ENCODE measurements at regions not wholly inside any gene's neighbourhood (a gene's known extent, or its start where the extent isn't known, plus 50 kb on each side); places are given as distances from the start of the nearest gene placed in this dataset.
"Not testable (repeated sequence)": the region's sequence is repeated elsewhere in the genome, so short reads cannot be mapped to it uniquely, and the experiment has no call there.

- H3K27ac ChIP-seq = no peak overlapping the region
- CTCF ChIA-PET = interaction anchor here (0.5 kb wide), 1 partner anchor 15 kb away, joined by 5 read pairs; no protein-coding TSS in a partner anchor
- POLR2A ChIA-PET (ENCODE audit: low non-redundant PET) = no interaction called here
- TF ChIP-seq, protein P1, sequence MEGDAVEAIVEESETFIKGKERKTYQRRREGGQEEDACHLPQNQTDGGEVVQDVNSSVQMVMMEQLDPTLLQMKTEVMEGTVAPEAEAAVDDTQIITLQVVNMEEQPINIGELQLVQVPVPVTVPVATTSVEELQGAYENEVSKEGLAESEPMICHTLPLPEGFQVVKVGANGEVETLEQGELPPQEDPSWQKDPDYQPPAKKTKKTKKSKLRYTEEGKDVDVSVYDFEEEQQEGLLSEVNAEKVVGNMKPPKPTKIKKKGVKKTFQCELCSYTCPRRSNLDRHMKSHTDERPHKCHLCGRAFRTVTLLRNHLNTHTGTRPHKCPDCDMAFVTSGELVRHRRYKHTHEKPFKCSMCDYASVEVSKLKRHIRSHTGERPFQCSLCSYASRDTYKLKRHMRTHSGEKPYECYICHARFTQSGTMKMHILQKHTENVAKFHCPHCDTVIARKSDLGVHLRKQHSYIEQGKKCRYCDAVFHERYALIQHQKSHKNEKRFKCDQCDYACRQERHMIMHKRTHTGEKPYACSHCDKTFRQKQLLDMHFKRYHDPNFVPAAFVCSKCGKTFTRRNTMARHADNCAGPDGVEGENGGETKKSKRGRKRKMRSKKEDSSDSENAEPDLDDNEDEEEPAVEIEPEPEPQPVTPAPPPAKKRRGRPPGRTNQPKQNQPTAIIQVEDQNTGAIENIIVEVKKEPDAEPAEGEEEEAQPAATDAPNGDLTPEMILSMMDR (conservative IDR thresholded peaks at IDR 0.05; ENCODE audit: low read depth) = no peak
- no peak for DNase-seq (ENCODE audit: low spot score)
These were observed 68.6 kb upstream of the IPO5 start for GRCh38 chr13:97884707-97885468.

DNA sequence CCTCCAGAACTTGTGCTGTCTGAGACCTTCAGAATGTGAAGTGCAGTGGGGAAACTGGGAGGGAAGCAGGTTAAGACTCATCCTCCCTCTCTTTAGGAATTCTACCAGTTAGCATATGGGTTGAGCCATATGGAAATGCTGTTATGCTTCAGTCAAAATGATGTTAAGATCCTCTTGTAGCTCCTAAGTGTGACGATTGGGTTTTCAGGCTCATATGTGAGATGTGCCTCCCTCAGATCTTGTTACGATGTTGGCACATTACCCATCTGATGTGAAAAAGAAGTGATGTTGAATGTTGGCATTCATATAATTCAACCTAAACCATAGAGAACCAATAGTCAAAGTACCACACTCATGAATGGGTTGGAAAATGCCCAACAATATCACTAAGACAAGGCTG is 67.8 kb upstream of the IPO5 start:
- TF ChIP-seq, protein P1 (conservative IDR thresholded peaks at IDR 0.05; ENCODE audit: low read depth) = no peak
- DNase-seq (ENCODE audit: low spot score) = no peak
- ChIA-PET CTCF (no interaction called here), POLR2A (ENCODE audit: low non-redundant PET) (no interaction called here)
- H3K27ac ChIP-seq = no peak overlapping the region

DNA sequence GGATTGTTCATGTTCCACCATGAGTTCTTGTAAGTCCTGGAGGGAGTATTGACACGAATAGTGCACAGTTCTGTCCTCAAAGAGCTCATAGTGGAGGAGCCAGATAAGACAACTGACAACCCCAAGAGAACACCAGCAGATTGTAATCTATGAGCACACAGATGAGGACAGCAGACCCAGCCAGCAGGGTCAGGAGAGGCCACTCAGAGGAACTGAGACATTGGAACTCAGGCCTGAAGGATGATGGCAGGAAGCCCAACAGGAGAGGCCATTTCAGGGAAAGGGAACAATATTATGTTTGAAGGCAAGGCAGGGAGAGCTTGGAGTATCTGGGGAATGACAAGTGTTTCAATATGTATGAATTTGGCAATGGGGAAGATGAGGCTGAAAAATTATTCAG is 63.7 kb upstream of the IPO5 start:
- no peak for DNase-seq (ENCODE audit: low spot score)
- no peak overlapping the region for H3K27ac ChIP-seq
- TF ChIP-seq, protein P1 (conservative IDR thresholded peaks at IDR 0.05; ENCODE audit: low read depth) = no peak
- ChIA-PET CTCF (no interaction called here), POLR2A (ENCODE audit: low non-redundant PET) (no interaction called here)

DNA sequence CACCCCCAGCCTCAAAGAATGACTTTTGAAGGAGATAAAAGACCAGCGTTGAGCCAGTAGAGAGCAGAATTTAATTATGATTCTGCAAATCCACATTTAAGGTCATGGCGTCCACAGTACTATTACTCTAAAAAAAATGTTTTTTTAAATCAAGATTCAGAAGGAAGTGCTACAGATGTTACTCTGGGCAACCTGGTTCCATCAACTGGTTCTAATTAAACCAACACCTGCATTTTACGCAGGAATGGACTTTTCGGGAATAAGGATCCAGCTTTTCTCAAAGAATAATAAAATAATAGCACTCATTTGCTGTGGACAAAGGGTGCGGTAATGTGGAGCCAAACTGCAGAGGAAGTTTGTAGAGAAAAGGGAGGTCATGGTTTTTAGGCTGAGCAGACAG is 62.9 kb upstream of the IPO5 start:
- TF ChIP-seq, protein P1 (conservative IDR thresholded peaks at IDR 0.05; ENCODE audit: low read depth) = no peak
- H3K27ac ChIP-seq = no peak overlapping the region
- no peak for DNase-seq (ENCODE audit: low spot score)
- POLR2A ChIA-PET (ENCODE audit: low non-redundant PET) = no interaction called here
- CTCF ChIA-PET = no interaction called here

- POLR2A ChIA-PET (ENCODE audit: low non-redundant PET) = not testable (repeated sequence)
These were observed 61.5 kb upstream of the IPO5 start for GRCh38 chr13:97891964-97892363.

DNA sequence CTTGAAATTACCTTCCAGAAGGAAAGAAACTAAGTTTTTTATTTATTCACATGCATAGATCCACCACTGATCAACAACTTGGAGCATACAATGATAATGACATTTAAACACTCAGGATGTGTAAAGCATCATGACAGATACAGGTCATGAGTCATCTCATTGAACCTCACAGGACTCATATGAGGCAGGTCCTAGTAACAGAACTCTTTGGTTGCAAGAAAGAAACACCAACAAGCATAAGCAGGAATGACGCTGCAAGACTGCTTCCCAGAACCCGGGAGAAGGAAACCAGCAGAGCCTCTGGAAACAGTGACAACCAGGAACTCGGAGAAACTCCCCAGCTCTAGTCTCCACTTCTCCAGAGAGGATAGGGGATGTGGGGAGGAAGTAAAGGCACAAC is 60.8 kb upstream of the IPO5 start:
- TF ChIP-seq, protein P1 (conservative IDR thresholded peaks at IDR 0.05; ENCODE audit: low read depth) = no peak
- DNase-seq (ENCODE audit: low spot score) = no peak
- CTCF ChIA-PET = interaction anchor here (0.6 kb wide), 1 partner anchor 82 kb away, joined by 4 read pairs; no protein-coding TSS in a partner anchor
- POLR2A ChIA-PET (ENCODE audit: low non-redundant PET) = no interaction called here
- no peak overlapping the region for H3K27ac ChIP-seq

More at GRCh38 chr13:97891964-97892363, 61.5 kb upstream of the IPO5 start:
- not testable (repeated sequence) for DNase-seq (ENCODE audit: low spot score); H3K27ac ChIP-seq
- CTCF ChIA-PET = interaction anchor here (0.6 kb wide), 1 partner anchor 83 kb away, joined by 4 read pairs; no protein-coding TSS in a partner anchor

DNA sequence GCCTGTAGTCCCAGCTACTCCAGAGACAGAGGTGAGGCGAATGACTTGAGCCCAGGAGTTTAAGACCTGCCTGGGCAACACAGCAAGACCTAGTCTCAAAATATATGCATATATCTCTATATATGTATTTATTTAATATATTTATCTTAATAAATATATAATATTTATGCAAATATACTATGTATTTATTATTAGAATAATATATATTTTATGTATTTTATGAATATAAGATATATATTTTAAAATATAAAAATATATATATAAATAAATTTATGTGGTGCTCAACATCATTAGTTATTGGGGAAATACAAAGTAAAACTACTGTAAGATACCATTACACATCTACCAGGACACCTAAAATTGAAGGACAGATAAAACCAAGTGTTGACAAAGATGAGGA is 58.1 kb upstream of the IPO5 start:
- ChIA-PET POLR2A (ENCODE audit: low non-redundant PET) (no interaction called here), CTCF (no interaction called here)
- TF ChIP-seq, protein P1 (conservative IDR thresholded peaks at IDR 0.05; ENCODE audit: low read depth) = no peak
- DNase-seq (ENCODE audit: low spot score) = no peak
- no peak overlapping the region for H3K27ac ChIP-seq

All from RWPE1 (cell line).